ENCODE measurements at regions not wholly inside any gene's neighbourhood (a gene's known extent, or its start where the extent isn't known, plus 50 kb on each side); places are given as distances from the start of the nearest gene placed in this dataset.
"Not testable (repeated sequence)": the region's sequence is repeated elsewhere in the genome, so short reads cannot be mapped to it uniquely, and the experiment has no call there.

DNA sequence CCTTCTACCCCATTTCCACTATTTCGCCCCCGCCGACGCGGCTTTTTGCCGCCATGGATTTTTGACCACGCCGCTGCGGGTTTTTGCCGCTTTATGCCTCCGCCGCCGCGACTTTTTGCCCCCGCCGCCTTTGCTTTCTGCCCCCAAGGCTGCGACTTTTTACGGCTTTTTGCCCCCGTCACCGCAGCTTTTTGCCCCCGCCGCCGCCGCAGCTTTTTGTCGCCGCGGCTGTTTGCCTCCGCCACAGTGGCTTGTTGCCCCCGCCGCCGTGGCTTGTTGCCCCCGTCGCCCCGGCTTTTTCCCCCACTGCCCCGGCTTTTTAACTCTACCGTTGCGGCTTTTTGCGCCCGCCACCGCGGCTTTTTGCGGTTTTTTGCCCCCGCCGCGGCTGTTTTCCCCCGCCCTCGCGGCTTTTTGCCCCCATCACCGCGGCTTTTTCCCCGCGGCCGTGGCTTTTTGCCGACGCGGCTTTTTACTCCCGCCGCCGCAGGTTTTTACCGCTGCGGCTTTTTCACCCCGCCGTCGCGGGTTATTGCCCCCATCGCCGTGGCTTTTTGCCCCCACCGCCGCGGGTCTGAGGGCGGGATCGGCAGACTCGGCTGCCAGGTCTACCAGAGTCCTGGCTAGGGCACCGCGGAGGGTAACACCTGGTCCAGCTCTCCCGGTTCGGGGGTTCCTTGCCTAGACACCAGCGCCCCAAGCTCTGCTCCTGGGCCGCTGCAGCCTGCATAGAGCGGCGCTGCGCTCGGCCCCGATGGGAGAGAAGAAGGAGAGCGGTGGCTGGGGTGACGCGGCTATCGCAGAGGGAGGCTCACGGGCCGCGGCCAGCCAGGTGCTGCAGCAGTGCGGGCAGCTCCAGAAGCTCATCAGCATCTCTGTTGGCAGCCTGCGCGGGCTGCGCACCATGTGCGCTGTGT, 562.7 kb upstream of the WSB1 start:
- CTCF ChIA-PET: no interaction called here
- POLR2A ChIA-PET: no interaction called here
- Histone ChIP-seq H3K27me3 (ENCODE audit: control insufficient read depth, insufficient read depth, low read length) (no peaks in the 10 kb centered on the region), H3K4me3 (ENCODE audit: low read depth, low read length) (no peak overlapping the region), H3K36me3 (ENCODE audit: control insufficient read depth, insufficient read depth, low read length) (no peaks in the 10 kb centered on the region)
- DNase-seq (ENCODE audit: low read depth): no peak
- no peak for TF ChIP-seq CTCF (IDR thresholded peaks at IDR 0.05; ENCODE audit: insufficient read depth, low read depth, low read length)

DNA sequence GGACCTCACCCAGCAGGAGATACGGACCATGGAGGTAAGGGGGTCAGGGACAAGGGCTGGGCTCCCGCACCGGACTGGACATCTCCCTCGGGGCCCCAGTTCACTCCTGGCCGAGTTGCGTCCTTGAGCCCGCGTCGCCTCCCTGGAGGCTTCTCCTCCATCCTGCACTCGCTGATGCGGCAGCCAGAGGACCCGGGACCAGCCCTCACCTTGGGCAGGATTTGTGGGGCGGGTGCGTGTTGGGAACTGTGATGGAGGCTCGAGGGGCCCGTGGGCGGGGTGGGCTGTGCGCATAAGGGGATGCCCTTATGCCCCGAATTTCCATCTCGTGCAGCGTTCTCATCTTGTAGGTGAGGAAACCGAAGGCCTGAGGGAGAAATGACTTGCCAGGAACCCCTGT, 562.0 kb upstream of the WSB1 start:
- DNase-seq (ENCODE audit: low read depth); H3K36me3 ChIP-seq (ENCODE audit: control insufficient read depth, insufficient read depth, low read length); H3K27me3 ChIP-seq (ENCODE audit: control insufficient read depth, insufficient read depth, low read length); POLR2A ChIA-PET; CTCF ChIA-PET; H3K4me3 ChIP-seq (ENCODE audit: low read depth, low read length): not testable (repeated sequence)

GRCh38 chr17:26734775-26735174, 559.1 kb upstream of the WSB1 start:
- DNase-seq (ENCODE audit: low read depth); H3K4me3 ChIP-seq (ENCODE audit: low read depth, low read length); H3K36me3 ChIP-seq (ENCODE audit: control insufficient read depth, insufficient read depth, low read length); H3K27me3 ChIP-seq (ENCODE audit: control insufficient read depth, insufficient read depth, low read length); POLR2A ChIA-PET; CTCF ChIA-PET: not testable (repeated sequence)

GRCh38 chr17:26735977-26736376, 557.9 kb upstream of the WSB1 start:
- POLR2A ChIA-PET; DNase-seq (ENCODE audit: low read depth); CTCF ChIA-PET; H3K27me3 ChIP-seq (ENCODE audit: control insufficient read depth, insufficient read depth, low read length); H3K4me3 ChIP-seq (ENCODE audit: low read depth, low read length); H3K36me3 ChIP-seq (ENCODE audit: control insufficient read depth, insufficient read depth, low read length): not testable (repeated sequence)

DNA sequence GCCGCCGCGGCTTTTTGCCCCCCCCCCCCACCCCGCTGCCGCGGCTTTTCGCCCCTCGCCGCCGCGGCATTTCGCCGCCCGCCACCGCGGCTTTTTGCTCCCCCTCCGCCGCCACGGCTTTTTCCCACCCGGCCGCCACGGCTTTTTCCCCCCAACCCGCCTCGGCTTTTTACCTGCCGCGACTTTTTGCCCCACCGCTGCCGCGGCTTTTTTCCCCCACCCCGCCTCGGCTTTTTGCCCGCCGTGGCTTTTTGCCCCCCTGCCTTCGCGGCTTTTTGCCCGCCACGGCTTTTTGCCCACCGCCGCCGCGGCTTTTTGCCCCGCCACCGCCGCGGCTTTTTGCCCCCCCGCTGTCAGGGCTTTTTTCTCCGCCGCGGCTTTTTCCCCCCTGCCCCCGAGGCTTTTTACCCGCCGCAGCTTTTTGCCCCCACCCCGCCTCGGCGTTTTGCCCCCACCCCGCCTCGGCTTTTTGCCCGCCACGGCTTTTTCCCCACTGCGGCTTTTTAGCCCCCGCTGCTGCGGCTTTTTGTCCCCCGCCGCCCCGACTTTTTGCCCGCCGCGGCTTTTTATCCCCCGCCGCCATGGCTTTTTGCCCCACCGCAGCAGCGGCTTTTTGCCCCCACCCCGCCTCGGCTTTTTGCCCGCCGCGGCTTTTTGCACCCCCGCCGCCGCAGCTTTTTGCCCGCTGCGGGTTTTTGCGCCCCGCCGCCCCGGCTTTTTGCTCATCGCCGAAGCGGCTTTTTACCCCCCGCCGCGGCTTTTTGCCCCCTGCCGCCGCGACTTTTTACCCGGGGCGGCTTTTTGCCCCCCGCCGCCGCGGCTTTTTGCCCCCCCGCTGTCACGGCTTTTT, 527.8 kb upstream of the WSB1 start:
- ChIA-PET CTCF (no interaction called here), POLR2A (no interaction called here)
- no peaks in the 10 kb centered on the region for H3K36me3 ChIP-seq (ENCODE audit: control insufficient read depth, insufficient read depth, low read length)
- H3K27me3 ChIP-seq (ENCODE audit: control insufficient read depth, insufficient read depth, low read length): no peaks in the 10 kb centered on the region
- TF ChIP-seq CTCF (IDR thresholded peaks at IDR 0.05; ENCODE audit: insufficient read depth, low read depth, low read length): no peak
- no peak overlapping the region for H3K4me3 ChIP-seq (ENCODE audit: low read depth, low read length)
- DNase-seq (ENCODE audit: low read depth): no peak

- DNase-seq (ENCODE audit: low read depth): no peak
- Histone ChIP-seq H3K4me3 (ENCODE audit: low read depth, low read length) (no peak overlapping the region), H3K27me3 (ENCODE audit: control insufficient read depth, insufficient read depth, low read length) (no peaks in the 10 kb centered on the region), H3K36me3 (ENCODE audit: control insufficient read depth, insufficient read depth, low read length) (no peaks in the 10 kb centered on the region)
- CTCF ChIA-PET: no interaction called here
- no peak for TF ChIP-seq CTCF (IDR thresholded peaks at IDR 0.05; ENCODE audit: insufficient read depth, low read depth, low read length)
- POLR2A ChIA-PET: no interaction called here
Observed at GRCh38 chr17:26766743-26767142, 527.2 kb upstream of the WSB1 start.
